Effector memory CD4-positive, alpha-beta T cell (primary cell): ENCODE measurements at regions not wholly inside any gene's neighbourhood (a gene's known extent, or its start where the extent isn't known, plus 50 kb on each side); places are given as distances from the start of the nearest gene placed in this dataset.
"Not testable (repeated sequence)": the region's sequence is repeated elsewhere in the genome, so short reads cannot be mapped to it uniquely, and the experiment has no call there.

Experiments
- DNase-seq, 3 donors: peaks; one replicate each; pipeline ENCODE4 v3.0.0-alpha.2; 2020
- H3K27ac ChIP-seq: 2 replicates; pipeline ENCODE4 v1.7.0; 2013; ENCODE audit warnings: mild to moderate bottlenecking, low read length, moderate library complexity; ENCODE audit not compliant: insufficient read depth, poor library complexity, severe bottlenecking
- H3K27me3 ChIP-seq: replicated peaks from 2 replicates; pipeline ENCODE4 v1.7.0; 2013; ENCODE audit warnings: mild to moderate bottlenecking, low read length; ENCODE audit not compliant: insufficient read depth, control insufficient read depth, poor library complexity, severe bottlenecking
- H3K36me3 ChIP-seq: 2 replicates; pipeline ENCODE4 v1.7.0; 2013; ENCODE audit warnings: mild to moderate bottlenecking, low read length, moderate library complexity; ENCODE audit not compliant: control insufficient read depth, insufficient read depth
- H3K4me1 ChIP-seq: 2 replicates; pipeline ENCODE4 v1.7.0; 2013; ENCODE audit warnings: low read length, mild to moderate bottlenecking; ENCODE audit not compliant: control insufficient read depth, insufficient read depth, poor library complexity, severe bottlenecking
- H3K4me3 ChIP-seq: 2 replicates; pipeline ENCODE4 v1.7.0; 2013; ENCODE audit warnings: low read length, low read depth, mild to moderate bottlenecking; ENCODE audit not compliant: insufficient read depth, poor library complexity, severe bottlenecking
- H3K9me3 ChIP-seq: 2 replicates; pipeline ENCODE4 v1.7.0; 2013; ENCODE audit warnings: mild to moderate bottlenecking, low read length, moderate library complexity; ENCODE audit not compliant: control insufficient read depth

- no peak overlapping the region for H3K4me3 ChIP-seq
- H3K4me1 ChIP-seq: no peaks in the 10 kb centered on the region
- no peaks in the 10 kb centered on the region for H3K9me3 ChIP-seq
- no peaks in the 10 kb centered on the region for H3K36me3 ChIP-seq
- no peak overlapping the region for H3K27ac ChIP-seq
- no peak for DNase-seq
- no peaks in the 10 kb centered on the region for H3K27me3 ChIP-seq
Measured at GRCh38 chr18:42514512-42514911, 559.5 kb downstream of the PIK3C3 start.

GRCh38 chr18:42517896-42518295 lies 562.9 kb downstream of the PIK3C3 start:
- no peaks in the 10 kb centered on the region for H3K27me3 ChIP-seq
- H3K4me1 ChIP-seq: no peaks in the 10 kb centered on the region
- H3K27ac ChIP-seq: no peak overlapping the region
- no peaks in the 10 kb centered on the region for H3K9me3 ChIP-seq
- H3K4me3 ChIP-seq: no peak overlapping the region
- DNase-seq: no peak
- H3K36me3 ChIP-seq: no peaks in the 10 kb centered on the region

- not testable (repeated sequence) for H3K36me3 ChIP-seq, H3K27ac ChIP-seq, H3K9me3 ChIP-seq, H3K27me3 ChIP-seq, DNase-seq, H3K4me3 ChIP-seq, H3K4me1 ChIP-seq
Measured at GRCh38 chr18:42518331-42518730, 563.3 kb downstream of the PIK3C3 start.

- Histone ChIP-seq H3K36me3 (no peaks in the 10 kb centered on the region), H3K4me3 (no peak overlapping the region), H3K4me1 (no peaks in the 10 kb centered on the region), H3K9me3 (no peaks in the 10 kb centered on the region), H3K27ac (no peak overlapping the region), H3K27me3 (no peaks in the 10 kb centered on the region)
- DNase-seq: no peak
Measured at GRCh38 chr18:42520138-42520537, 565.1 kb downstream of the PIK3C3 start.

- Histone ChIP-seq H3K4me1 (no peaks in the 10 kb centered on the region), H3K27me3 (no peaks in the 10 kb centered on the region), H3K4me3 (no peak overlapping the region), H3K9me3 (no peaks in the 10 kb centered on the region), H3K36me3 (no peaks in the 10 kb centered on the region), H3K27ac (no peak overlapping the region)
- DNase-seq: no peak
Measured at GRCh38 chr18:42525905-42526304, 570.9 kb downstream of the PIK3C3 start.

GRCh38 chr18:42527766-42528165 lies 572.7 kb downstream of the PIK3C3 start:
- H3K4me3 ChIP-seq: no peak overlapping the region
- no peak for DNase-seq

GRCh38 chr18:42530276-42530675 lies 575.2 kb downstream of the PIK3C3 start:
- Histone ChIP-seq H3K27ac (no peak overlapping the region), H3K4me3 (no peak overlapping the region), H3K4me1 (no peaks in the 10 kb centered on the region), H3K27me3 (no peaks in the 10 kb centered on the region), H3K36me3 (no peaks in the 10 kb centered on the region), H3K9me3 (no peaks in the 10 kb centered on the region)
- no peak for DNase-seq

More at GRCh38 chr18:42527766-42528165, 572.7 kb downstream of the PIK3C3 start:
- Histone ChIP-seq H3K9me3 (no peaks in the 10 kb centered on the region), H3K36me3 (no peaks in the 10 kb centered on the region), H3K27ac (no peak overlapping the region), H3K27me3 (no peaks in the 10 kb centered on the region), H3K4me1 (no peaks in the 10 kb centered on the region)

GRCh38 chr18:42532119-42532518 lies 577.1 kb downstream of the PIK3C3 start:
- DNase-seq: no peak
- Histone ChIP-seq H3K9me3 (no peaks in the 10 kb centered on the region), H3K27me3 (no peaks in the 10 kb centered on the region), H3K27ac (no peak overlapping the region), H3K4me3 (no peak overlapping the region), H3K4me1 (no peaks in the 10 kb centered on the region), H3K36me3 (no peaks in the 10 kb centered on the region)

- Histone ChIP-seq H3K27ac (no peak overlapping the region), H3K27me3 (no peaks in the 10 kb centered on the region), H3K9me3 (no peaks in the 10 kb centered on the region), H3K36me3 (no peaks in the 10 kb centered on the region), H3K4me1 (no peaks in the 10 kb centered on the region), H3K4me3 (no peak overlapping the region)
- no peak for DNase-seq
Measured at GRCh38 chr18:42533009-42533575, 578.1 kb downstream of the PIK3C3 start.

GRCh38 chr18:42533616-42534015 lies 578.6 kb downstream of the PIK3C3 start:
- H3K27ac ChIP-seq: no peak overlapping the region
- no peak for DNase-seq
- H3K4me3 ChIP-seq: no peak overlapping the region
- H3K27me3 ChIP-seq: no peaks in the 10 kb centered on the region
- H3K9me3 ChIP-seq: no peaks in the 10 kb centered on the region
- no peaks in the 10 kb centered on the region for H3K36me3 ChIP-seq
- no peaks in the 10 kb centered on the region for H3K4me1 ChIP-seq
